ENCODE measurements at regions not wholly inside any gene's neighbourhood (a gene's known extent, or its start where the extent isn't known, plus 50 kb on each side); places are given as distances from the start of the nearest gene placed in this dataset.
"Not testable (repeated sequence)": the region's sequence is repeated elsewhere in the genome, so short reads cannot be mapped to it uniquely, and the experiment has no call there.

- no peak for DNase-seq
Observed at GRCh38 chr6:164098857-164099267, 684.3 kb downstream of the QKI start.

GRCh38 chr6:164097551-164098398, 683.3 kb downstream of the QKI start:
- no peak for DNase-seq

GRCh38 chr6:164097056-164097455, 682.5 kb downstream of the QKI start:
- no peak for DNase-seq

- DNase-seq: no peak
Observed at GRCh38 chr6:164095056-164095455, 680.5 kb downstream of the QKI start.

GRCh38 chr6:164087870-164088269, 673.4 kb downstream of the QKI start:
- no peak for DNase-seq

GRCh38 chr6:164087211-164087610, 672.7 kb downstream of the QKI start:
- DNase-seq: no peak

GRCh38 chr6:164086076-164086887, 671.8 kb downstream of the QKI start:
- DNase-seq: no peak

GRCh38 chr6:164085091-164086075, 670.9 kb downstream of the QKI start:
- no peak for DNase-seq

GRCh38 chr6:164079275-164079600, 664.7 kb downstream of the QKI start:
- DNase-seq: no peak

GRCh38 chr6:164078532-164079274, 664.2 kb downstream of the QKI start:
- DNase-seq: no peak

GRCh38 chr6:164076818-164077532, 662.5 kb downstream of the QKI start:
- DNase-seq: not testable (repeated sequence)

GRCh38 chr6:164075981-164076615, 661.6 kb downstream of the QKI start:
- no peak for DNase-seq

GRCh38 chr6:164072240-164072666, 657.7 kb downstream of the QKI start:
- no peak for DNase-seq

- DNase-seq: no peak
Observed at GRCh38 chr6:164069350-164069990, 655.0 kb downstream of the QKI start.

- no peak for DNase-seq
Observed at GRCh38 chr6:164068527-164068926, 654.0 kb downstream of the QKI start.

GRCh38 chr6:164066766-164067165, 652.2 kb downstream of the QKI start:
- DNase-seq: no peak

GRCh38 chr6:164066335-164066734, 651.8 kb downstream of the QKI start:
- no peak for DNase-seq

GRCh38 chr6:164063346-164063745, 648.8 kb downstream of the QKI start:
- no peak for DNase-seq

- no peak for DNase-seq
Observed at GRCh38 chr6:164062872-164063271, 648.4 kb downstream of the QKI start.

- DNase-seq: no peak
Observed at GRCh38 chr6:164057876-164058275, 643.4 kb downstream of the QKI start.
